HL-60 (cell line): ENCODE measurements at regions not wholly inside any gene's neighbourhood (a gene's known extent, or its start where the extent isn't known, plus 50 kb on each side); places are given as distances from the start of the nearest gene placed in this dataset.

Experiments used
- DNase-seq, 2 experiments: peaks; one replicate each; pipeline ENCODE4 v3.0.0-alpha.2; 2010 to 2020; ENCODE audit warnings: low read depth in 1 of 2, low spot score in 1 of 2
- H3K27ac ChIP-seq: fragments of 250-450 bp; sonication (Bioruptor Pico); replicated peaks from 2 replicates; pipeline ENCODE4 v1.5.1; 2020; ENCODE audit warnings: mild to moderate bottlenecking, moderate library complexity
- H3K27me3 ChIP-seq: fragments of 250-450 bp; sonication (Bioruptor Pico); 2 replicates; pipeline ENCODE4 v1.5.1; 2021; ENCODE audit warnings: mild to moderate bottlenecking, moderate library complexity; ENCODE audit not compliant: insufficient read depth, poor library complexity, severe bottlenecking
- H3K4me3 ChIP-seq: replicated peaks from 2 replicates; pipeline ENCODE4 v1.5.1; 2011; ENCODE audit warnings: mild to moderate bottlenecking, control low read depth, low read length; ENCODE audit not compliant: insufficient read depth
- CTCF ChIP-seq: IDR thresholded peaks from one replicate; pipeline ENCODE4 v1.5.1; 2011; ENCODE audit warnings: low read length, control low read depth, inconsistent platforms; ENCODE audit not compliant: insufficient read depth
- GABPA ChIP-seq: IDR thresholded peaks from 2 replicates; pipeline ENCODE4 v1.6.1; 2012; ENCODE audit warnings: low read depth
- POLR2AphosphoS5 ChIP-seq: IDR thresholded peaks from 2 replicates; pipeline ENCODE4 v1.6.1; 2012; ENCODE audit warnings: low read depth
- REST ChIP-seq: IDR thresholded peaks from 2 replicates; pipeline ENCODE4 v1.6.1; 2012; ENCODE audit warnings: low read depth; ENCODE audit not compliant: insufficient replicate concordance
- SPI1 ChIP-seq: IDR thresholded peaks from 2 replicates; pipeline ENCODE4 v1.6.1; 2012; ENCODE audit warnings: low read depth, mild to moderate bottlenecking, borderline replicate concordance

DNA sequence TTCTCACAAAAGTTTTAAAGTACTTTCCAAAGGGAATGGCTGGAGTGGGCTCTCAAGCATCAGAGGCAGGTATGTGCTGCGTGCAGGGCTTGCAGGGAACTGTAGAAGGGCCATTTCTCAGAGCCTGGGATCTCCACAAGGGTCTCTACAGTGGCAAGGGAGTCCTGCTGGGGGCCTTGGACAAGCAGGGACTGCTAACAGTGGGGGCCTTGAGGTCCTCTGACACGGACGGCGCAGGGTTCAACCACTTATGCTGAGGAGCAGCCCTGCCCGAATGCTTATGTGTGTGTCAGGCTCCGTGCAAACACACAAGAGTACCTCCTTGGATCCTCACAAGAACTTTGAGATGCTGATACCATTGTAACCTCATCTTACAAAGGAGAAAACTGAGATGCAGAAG, 342.1 kb upstream of the COBL start:
- no peak for DNase-seq
- H3K27ac ChIP-seq, result no peak overlapping the region
- no peak overlapping the region for H3K4me3 ChIP-seq
- no peaks in the 10 kb centered on the region for H3K27me3 ChIP-seq
- no peak for TF ChIP-seq GABPA
- TF ChIP-seq REST, result no peak
- no peak for TF ChIP-seq CTCF
- TF ChIP-seq POLR2AphosphoS5, result no peak
- no peak for TF ChIP-seq SPI1

GRCh38 chr7:51647931-51648351, 331.3 kb upstream of the COBL start:
- no peak for DNase-seq
- no peaks in the 10 kb centered on the region for H3K27me3 ChIP-seq
- no peak overlapping the region for H3K4me3 ChIP-seq
- TF ChIP-seq CTCF (no peak), SPI1 (no peak), REST (no peak), GABPA (no peak), POLR2AphosphoS5 (no peak)
- no peak overlapping the region for H3K27ac ChIP-seq

DNA sequence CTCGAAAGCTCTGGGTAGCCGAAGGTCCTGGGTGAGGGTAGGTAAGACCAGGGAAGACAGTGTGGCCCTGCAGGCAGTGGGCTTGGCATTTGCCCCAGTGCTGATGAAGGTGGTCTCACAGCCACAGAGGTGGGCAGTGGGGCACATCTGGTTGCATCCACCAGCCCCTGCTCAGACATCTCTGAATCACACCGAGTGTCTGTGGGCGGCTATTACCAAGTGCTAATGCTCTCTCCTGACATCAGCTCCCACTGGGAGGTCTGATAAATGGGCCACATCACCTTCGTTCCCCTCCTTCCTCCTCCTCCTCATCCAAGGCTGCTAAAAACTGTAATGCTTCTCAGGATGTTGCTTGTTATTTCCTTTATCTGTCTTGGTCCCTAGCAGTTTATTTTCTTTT, 330.9 kb upstream of the COBL start:
- Histone ChIP-seq H3K27me3 (no peaks in the 10 kb centered on the region), H3K4me3 (no peak overlapping the region), H3K27ac (no peak overlapping the region)
- no peak for DNase-seq
- no peak for TF ChIP-seq SPI1
- no peak for TF ChIP-seq POLR2AphosphoS5
- TF ChIP-seq CTCF, result no peak
- no peak for TF ChIP-seq REST
- TF ChIP-seq GABPA, result no peak
